ENCODE measurements at regions not wholly inside any gene's neighbourhood (a gene's known extent, or its start where the extent isn't known, plus 50 kb on each side); places are given as distances from the start of the nearest gene placed in this dataset.

- H2BK20ac ChIP-seq (ENCODE audit: low read length): no peak overlapping the region
- H4K20me1 ChIP-seq (replicated peaks in 1 of 2; ENCODE audit: control insufficient read depth in 1 of 2, insufficient read depth in 2 of 2, low read length in 2 of 2): no peaks in the 10 kb centered on the region
- H3K18ac ChIP-seq (ENCODE audit: extremely low read depth, low read length): no peak overlapping the region
- H2BK5ac ChIP-seq (ENCODE audit: low read depth, low read length): no peak overlapping the region
- no peak overlapping the region for H4K91ac ChIP-seq (replicated peaks; ENCODE audit: insufficient read length, low read length)
- H3K27me3 ChIP-seq (replicated peaks in 1 of 4; ENCODE audit: control insufficient read depth in 3 of 4, extremely low read depth in 1 of 4, insufficient read depth in 3 of 4, low read length in 3 of 4): no peaks in the 10 kb centered on the region
- no peak overlapping the region for H2BK15ac ChIP-seq (ENCODE audit: low read length)
- no peak overlapping the region for H3K4me2 ChIP-seq (ENCODE audit: insufficient read depth in 1 of 2, low read depth in 2 of 2, low read length in 2 of 2)
- H4K5ac ChIP-seq (ENCODE audit: insufficient read length, low read depth, low read length): no peak overlapping the region
- no peak overlapping the region for H3K27ac ChIP-seq (ENCODE audit: low read depth, low read length)
- POLR2A ChIA-PET (ENCODE audit: partially characterized antibody): no interaction called here
- H2BK120ac ChIP-seq (replicated peaks; ENCODE audit: low read depth, low read length): no peak overlapping the region
- H3K4ac ChIP-seq (replicated peaks; ENCODE audit: insufficient read length, low read depth, low read length): no peak overlapping the region
- no peak overlapping the region for H2BK12ac ChIP-seq (ENCODE audit: low read depth, low read length)
- no peaks in the 10 kb centered on the region for H3K23me2 ChIP-seq (ENCODE audit: low read depth, low read length)
- H3K56ac ChIP-seq (replicated peaks; ENCODE audit: insufficient read length, low read depth, low read length): no peak overlapping the region
- WGBS, 2 experiments (ENCODE audit: extremely low coverage in 1 of 2, insufficient coverage in 1 of 2, insufficient read length in 1 of 2, insufficient replicate concordance in 2 of 2, low coverage in 1 of 2, low lambda C conversion rate in 2 of 2, missing lambda C conversion rate in 1 of 2): 90% methylated on average over 3 of the region's 3 CpGs; no CpG with 5 or more reads in 1 of the 2 experiments
- H3K14ac ChIP-seq (ENCODE audit: insufficient read length): no peak overlapping the region
- no peak overlapping the region for H2AK5ac ChIP-seq (ENCODE audit: low read depth, low read length)
- no peaks in the 10 kb centered on the region for H3K36me3 ChIP-seq (ENCODE audit: control insufficient read depth in 2 of 4, insufficient read depth in 4 of 4, low read length in 3 of 4)
- H2AFZ ChIP-seq (ENCODE audit: low read length): no peak overlapping the region
- no peaks in the 10 kb centered on the region for H3K4me1 ChIP-seq (replicated peaks in 1 of 4; ENCODE audit: control insufficient read depth in 3 of 4, insufficient read depth in 4 of 4, low read length in 3 of 4)
- no peaks in the 10 kb centered on the region for H3K9me3 ChIP-seq (ENCODE audit: insufficient read depth in 2 of 2, low read depth in 1 of 2, low read length in 1 of 2)
- H3K79me1 ChIP-seq (ENCODE audit: low read depth, low read length): no peaks in the 10 kb centered on the region
- DNase-seq (ENCODE audit: low read depth in 1 of 2, low spot score in 2 of 2) (no peak), FAIRE-seq (no peak)
- H3K4me3 ChIP-seq (ENCODE audit: extremely low read depth in 1 of 4, insufficient read depth in 2 of 4, low read depth in 3 of 4, low read length in 4 of 4): no peak overlapping the region
- no peak overlapping the region for H3K9ac ChIP-seq (replicated peaks in 1 of 4; ENCODE audit: extremely low read depth in 1 of 4, low read depth in 3 of 4, low read length in 3 of 4)
- CTCF ChIA-PET (ENCODE audit: partially characterized antibody): interaction anchor here (0.9 kb wide), 1 partner anchor 46 kb away, joined by 4 read pairs; no protein-coding TSS in a partner anchor
- no peaks in the 10 kb centered on the region for H3K79me2 ChIP-seq (ENCODE audit: control insufficient read depth in 1 of 2, insufficient read depth in 2 of 2, low read length in 2 of 2)
- H4K8ac ChIP-seq (ENCODE audit: extremely low read depth, insufficient read depth, low read length): no peak overlapping the region
- H3K23ac ChIP-seq (ENCODE audit: insufficient read length): no peak overlapping the region
- TF ChIP-seq ZNF274 (IDR thresholded peaks at IDR 0.05; ENCODE audit: borderline replicate concordance, extremely low read depth, low read length): no peak
- TF ChIP-seq YY1 (IDR thresholded peaks at IDR 0.05; ENCODE audit: low read depth, low read length): no peak
- TF ChIP-seq SP2 (IDR thresholded peaks at IDR 0.05; ENCODE audit: low read length): no peak
- no peak for TF ChIP-seq CTCF (IDR thresholded peaks at IDR 0.05; ENCODE audit: control extremely low read depth in 1 of 3, insufficient read depth in 1 of 3, low read depth in 1 of 3, low read length in 3 of 3)
- TF ChIP-seq KDM1A (IDR thresholded peaks at IDR 0.05; ENCODE audit: borderline replicate concordance, low read length): no peak
- no peak for TF ChIP-seq ATF3 (IDR thresholded peaks at IDR 0.05; ENCODE audit: insufficient read depth, low read depth, low read length)
- no peak for TF ChIP-seq TBP (IDR thresholded peaks at IDR 0.05; ENCODE audit: low read depth, low read length)
- TF ChIP-seq POU5F1 (IDR thresholded peaks at IDR 0.05; ENCODE audit: low read depth, low read length): no peak
- no peak for TF ChIP-seq RAD21 (IDR thresholded peaks at IDR 0.05 in 1 of 2, conservative IDR thresholded peaks at IDR 0.05 in 1 of 2; ENCODE audit: low read depth in 2 of 2, low read length in 2 of 2)
- TF ChIP-seq SUZ12 (IDR thresholded peaks at IDR 0.05; ENCODE audit: low read length): no peak
- TF ChIP-seq EP300 (IDR thresholded peaks at IDR 0.05; ENCODE audit: borderline replicate concordance in 1 of 2, low read depth in 2 of 2, low read length in 2 of 2): no peak
These were observed 1122.7 kb upstream of the PIK3C3 start for GRCh38 chr18:40832362-40832761.

All from H1 (cell line).